Activated CD4-positive, alpha-beta T cell treated with anti-CD3 and anti-CD28 coated beads, Interleukin-10, Interleukin-2, amounts not matched to agents 100 ng/mL and 50 ng/mL, durations not matched to agents 16 hours and 8 hours (primary cell): ENCODE measurements at regions not wholly inside any gene's neighbourhood (a gene's known extent, or its start where the extent isn't known, plus 50 kb on each side); places are given as distances from the start of the nearest gene placed in this dataset.
"Not testable (repeated sequence)": the region's sequence is repeated elsewhere in the genome, so short reads cannot be mapped to it uniquely, and the experiment has no call there.

Experiments used
- DNase-seq: peaks from one replicate; pipeline ENCODE4 v3.0.0-alpha.2; 2020

DNA sequence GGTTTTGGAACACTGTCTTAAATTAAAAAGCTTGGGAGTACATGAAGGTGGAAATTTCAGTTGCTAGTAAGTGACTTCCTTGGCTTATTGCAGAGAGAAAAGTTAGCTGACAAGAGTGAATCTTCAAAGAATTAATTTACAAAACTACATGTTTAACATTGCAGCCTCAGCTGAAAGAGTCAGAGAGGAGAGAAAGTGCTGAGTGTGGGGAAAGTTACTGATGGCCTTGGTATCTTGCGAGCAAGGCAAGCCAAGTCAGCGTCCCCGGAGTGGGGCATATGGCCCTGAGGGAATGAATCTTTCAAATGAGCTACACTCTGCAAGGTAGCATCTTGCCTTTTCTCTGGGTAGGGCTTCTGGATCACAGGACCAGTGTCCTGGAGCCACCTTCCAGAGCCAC, 131.3 kb downstream of the LPIN1 start:
- no peak for DNase-seq

DNA sequence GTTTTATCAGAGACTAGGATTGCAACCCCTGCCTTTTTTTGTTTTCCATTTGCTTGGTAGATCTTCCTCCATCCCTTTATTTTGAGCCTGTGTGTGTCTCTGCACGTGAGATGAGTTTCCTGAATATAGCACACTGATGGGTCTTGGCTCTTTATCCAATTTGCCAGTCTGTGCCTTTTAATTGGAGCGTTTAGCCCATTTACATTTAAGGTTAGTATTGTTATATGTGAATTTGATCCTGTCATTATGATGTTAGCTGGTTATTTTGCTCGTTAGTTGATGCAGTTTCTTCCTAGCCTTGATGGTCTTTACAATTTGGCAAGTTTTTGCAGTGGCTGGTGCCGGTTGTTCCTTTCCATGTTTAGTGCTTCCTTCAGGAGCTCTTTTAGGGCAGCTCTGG, 138.8 kb downstream of the LPIN1 start:
- DNase-seq, result not testable (repeated sequence)

DNA sequence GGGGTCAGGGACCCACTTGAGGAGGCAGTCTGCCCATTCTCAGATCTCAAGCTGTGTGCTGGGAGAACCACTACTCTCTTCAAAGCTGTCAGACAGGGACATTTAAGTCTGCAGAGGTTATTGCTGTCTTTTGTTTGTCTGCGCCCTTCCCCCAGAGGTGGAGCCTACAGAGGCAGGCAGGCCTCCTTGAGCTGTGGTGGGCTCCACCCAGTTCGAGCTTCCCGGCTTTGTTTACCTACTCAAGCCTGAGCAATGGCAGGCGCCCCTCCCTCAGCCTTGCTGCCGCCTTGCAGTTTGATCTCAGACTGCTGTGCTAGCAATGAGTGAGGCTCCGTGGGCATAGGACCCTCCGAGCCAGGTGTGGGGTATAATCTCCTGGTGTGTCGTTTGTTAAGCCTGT, 140.5 kb downstream of the LPIN1 start:
- DNase-seq, result not testable (repeated sequence)

DNA sequence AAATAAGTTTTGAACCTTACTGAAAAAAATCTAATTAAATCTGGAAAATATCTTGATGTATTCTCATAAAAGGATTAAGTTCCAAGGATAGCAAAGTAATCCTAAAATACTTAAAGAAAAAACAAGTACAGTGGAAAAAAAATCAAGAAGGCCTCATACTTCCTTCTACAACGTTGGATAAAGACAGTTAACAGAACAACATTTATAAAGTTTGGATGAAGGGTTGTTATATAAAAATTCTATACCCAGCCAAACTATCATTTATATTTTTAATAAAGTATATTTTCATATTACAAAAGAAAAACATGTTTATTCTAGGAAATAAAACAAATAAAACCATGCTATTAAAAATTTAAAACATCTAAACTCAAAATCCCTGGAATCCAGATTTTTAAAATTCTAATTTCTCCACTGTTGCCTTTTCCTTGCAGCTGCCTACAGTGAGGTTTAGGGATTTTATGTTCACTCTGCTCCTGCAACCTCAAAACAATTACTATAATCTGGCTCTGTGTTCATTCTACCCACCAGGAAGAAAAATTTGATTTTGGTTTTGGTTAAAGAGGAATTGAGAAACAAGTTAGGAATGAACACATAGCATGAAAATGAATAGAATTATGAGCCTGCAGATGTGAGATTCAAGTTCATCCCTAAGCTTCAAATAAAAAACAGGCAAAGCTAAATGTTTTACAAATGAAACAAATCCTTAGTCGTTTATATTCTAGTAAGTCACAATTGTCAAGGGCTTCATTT, 142.8 kb downstream of the LPIN1 start:
- no peak for DNase-seq

DNA sequence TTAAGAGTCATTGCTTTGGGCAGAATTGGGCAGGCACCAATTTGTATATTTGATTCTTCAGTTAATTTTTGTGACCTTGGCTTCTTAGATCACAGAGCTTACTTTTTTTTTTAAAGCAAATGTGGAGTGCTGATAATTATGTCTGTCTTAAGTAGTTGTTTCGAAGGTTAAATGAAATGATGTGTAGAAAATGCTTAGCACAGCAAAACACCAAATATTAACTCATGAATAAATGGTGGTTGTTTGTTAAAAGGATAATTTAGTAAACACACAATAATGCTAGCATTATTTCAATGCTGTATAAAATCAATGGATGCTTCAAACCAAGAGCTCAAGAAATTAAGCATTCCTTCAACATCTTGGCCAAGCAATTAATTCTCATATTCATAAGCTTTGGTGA, 143.4 kb downstream of the LPIN1 start:
- DNase-seq, result no peak

DNA sequence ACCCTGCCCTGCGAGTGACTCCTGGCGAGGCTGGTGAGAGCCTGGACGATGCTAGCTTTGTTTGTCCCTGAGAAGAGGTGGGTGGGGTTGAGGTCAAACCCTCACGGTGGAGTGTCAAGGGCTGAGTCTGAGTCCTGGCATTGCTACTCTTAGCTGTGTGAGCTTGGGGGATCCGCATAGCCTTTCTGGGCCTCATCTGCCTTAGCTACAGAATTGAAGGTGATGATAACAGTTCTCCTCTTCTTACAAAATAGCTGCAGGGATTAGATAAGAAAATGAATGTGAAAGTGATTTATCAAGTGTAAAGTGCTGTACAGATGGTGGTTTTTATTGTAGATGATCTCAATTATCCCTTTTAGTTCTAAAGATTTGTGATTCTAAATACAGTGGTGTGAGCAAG, 144.6 kb downstream of the LPIN1 start:
- DNase-seq, result no peak

DNA sequence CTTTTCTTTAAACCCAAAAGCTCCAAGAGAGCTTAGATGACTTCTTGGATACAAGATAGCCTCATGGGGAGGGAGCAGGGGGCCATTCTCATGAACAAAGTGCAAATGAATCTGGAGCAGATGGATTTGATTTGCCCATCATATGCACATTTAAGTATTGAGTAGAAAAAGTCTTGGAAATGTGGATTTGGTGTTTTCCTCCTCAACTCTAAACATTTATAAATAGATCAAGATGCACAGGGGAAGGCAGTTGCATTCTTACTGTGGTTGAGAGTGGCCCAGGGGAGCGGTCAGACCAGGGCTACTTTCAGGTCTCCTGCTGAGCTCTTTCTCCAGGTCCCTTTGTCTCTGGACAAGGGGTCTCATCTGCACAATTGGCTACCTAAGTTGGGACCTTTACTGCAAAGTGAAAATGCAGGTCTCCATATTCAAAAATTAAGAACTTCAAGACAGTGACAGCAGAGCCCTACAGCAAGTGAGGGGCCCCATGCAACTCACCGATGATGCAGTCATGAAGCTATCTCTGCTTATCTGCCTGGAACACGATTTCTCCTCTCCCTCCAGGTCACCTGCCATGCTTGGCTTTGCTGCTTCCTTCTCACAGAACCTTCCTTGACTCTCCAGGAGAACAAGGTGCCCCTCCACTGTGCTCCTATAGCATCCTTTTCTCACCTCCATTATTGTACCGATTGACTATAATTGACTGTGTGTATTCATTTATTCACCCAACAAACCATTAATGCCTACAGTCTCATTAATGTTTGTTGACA, 145.4 kb downstream of the LPIN1 start:
- no peak for DNase-seq

DNA sequence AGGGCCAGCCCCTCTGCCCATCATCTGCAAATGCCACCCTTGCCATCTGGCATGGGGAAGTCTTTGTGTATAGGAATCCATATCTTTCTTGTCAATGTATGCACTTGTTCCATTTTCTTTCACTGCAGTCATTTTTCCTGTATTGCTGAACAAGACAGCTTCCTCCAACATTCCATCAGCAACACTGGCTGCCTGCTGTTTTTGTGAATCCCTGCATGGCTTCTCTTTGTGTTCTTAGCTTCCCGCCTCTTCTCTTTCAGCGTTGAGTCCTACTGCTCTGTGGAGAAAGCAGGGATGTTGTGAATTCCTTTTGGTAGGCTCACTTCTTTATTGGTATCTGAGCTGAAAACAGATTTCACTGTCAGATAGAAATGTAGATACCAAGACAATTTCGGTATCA, 150.0 kb downstream of the LPIN1 start:
- DNase-seq, result no peak

DNA sequence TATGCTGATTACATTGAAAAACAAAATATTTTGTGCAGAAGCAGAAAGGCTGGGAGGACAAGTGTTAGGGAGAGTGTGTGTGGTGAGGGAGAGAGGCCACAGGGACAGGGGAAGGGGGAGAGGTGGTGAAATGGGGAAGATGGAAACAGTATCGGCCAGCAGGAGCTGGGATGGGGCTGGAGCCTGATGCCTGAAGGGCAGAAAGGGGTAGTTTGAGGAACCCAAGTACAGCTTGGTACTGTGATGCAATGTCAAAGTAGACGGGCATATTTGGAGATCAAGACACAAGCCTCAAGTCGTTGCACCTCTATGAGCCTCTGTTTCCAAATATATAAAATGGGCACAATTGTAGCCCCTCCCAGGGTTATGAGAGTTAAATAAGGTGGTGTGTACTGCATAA, 152.1 kb downstream of the LPIN1 start:
- DNase-seq, result no peak

DNA sequence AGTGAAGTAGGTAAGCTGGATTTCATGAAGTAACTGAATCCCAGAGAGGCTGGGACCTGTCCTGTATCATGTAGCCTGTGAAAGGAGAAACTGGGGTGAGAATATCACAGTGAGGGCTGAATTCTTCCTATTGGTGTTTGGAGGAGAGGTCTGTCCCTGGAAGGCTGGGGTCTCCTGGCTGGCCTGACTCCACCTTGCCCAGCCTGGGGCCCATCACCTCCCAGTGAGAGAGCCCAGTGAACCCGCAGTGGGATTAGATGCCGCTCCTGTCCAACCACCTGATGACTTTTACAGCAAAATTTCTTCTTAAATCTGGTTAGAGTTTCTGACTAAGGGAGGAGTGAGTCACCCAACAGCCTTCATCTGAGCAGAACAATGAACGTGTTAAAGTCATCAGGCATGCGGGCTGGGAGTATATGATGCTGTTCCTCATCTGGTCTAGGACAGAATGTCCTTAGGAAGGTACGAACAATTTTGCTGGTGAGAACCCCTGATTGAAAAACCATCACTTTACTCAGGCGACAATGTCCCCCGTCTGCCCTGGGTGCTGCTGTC, 152.9 kb downstream of the LPIN1 start:
- DNase-seq, result no peak

DNA sequence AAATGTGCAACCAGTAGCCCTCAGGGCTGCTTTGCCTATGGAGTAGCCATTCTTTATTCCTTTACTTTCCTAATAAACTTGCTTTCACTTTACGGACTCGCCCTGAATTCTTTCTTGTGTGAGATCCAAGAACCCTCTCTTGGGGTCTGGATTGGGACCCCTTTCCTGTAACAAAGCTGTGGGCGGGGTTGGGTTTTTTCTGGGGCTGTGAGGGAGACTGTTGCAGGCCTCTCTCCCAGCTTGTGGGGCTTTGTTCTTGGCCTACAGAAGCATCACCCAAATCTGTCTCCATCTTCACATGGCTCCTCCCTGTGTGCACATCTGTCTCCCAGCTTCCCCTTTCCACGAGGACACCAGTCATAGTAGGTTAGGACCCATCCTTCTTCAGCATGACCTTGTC, 154.5 kb downstream of the LPIN1 start:
- DNase-seq, result not testable (repeated sequence)

DNA sequence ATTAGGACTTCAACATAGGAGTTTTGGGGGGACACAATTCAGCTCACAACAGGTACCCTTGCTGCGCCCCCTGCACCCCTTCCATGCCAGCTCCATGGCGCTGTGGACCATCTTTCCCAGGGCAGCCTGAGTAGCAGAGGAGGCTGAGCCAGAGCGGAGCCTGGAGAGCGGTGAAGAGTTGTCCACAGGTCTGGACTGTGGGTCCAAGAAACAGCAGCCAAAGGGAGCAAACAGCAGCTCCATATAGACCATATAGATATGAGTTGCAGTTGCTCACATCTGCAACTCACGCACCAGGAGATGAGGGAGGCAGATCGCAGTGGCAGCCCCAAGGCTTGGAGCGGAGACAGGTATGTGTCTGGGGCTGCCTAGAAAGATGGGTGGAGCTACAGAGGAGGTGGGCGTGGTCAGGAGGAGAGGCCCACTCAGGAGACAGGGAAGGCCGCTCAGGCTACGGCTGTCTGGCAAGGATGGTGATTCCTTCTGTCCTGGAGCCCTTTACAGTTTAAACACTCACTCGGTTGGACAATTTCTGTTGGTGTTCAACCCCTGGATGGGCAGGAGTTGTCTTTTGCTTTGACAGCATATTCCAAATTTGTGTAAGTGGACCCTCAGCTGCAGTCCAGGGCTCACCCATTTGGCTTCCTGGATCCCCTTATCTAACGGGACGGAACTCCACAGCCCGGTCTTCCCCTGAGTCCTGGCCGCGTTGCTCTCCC, 155.1 kb downstream of the LPIN1 start:
- no peak for DNase-seq

DNA sequence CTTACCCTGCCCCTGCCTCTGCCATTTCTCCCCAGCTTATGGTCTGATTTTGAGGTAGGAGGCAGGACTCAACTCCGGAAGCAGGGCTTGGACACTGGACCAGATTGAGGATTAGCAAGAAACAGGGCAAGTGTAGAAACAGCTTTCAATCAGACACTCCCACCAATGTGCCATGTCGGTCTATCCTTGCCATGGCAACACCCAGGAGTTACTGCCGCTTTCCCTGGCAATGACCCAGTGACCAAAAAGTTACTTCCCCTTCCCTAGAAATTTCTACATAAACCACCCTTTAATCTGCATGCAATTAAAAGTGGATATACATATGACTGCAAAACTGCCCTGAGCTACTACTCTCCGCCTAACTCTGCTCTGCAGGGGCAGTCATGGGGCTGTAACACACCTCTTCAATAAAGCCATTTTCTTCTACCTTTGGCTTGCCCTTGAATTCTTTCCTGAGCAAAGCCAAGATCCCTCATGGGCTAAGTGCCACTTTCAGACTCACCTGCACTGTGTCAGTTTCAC, 156.7 kb downstream of the LPIN1 start:
- DNase-seq, result no peak

DNA sequence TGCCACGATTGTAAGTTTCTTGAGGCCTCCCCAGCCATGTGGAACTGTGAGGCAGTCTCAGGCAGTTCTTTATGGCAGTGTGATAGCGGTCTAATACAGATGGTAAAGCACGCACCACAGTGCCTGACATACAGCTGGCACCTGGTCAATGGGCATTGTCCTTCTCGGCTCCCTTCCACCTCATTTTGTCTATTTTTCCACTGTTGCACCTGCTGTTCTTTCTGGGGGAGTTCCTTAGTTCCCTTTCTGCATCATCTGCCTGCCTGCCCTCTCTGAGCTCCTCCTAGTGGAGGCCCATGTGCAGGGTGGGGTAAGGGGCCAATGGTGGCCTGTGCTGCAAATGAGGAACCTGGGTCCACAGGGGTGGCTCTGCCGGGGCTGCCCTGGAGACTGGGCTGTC, 157.6 kb downstream of the LPIN1 start:
- DNase-seq, result no peak

DNA sequence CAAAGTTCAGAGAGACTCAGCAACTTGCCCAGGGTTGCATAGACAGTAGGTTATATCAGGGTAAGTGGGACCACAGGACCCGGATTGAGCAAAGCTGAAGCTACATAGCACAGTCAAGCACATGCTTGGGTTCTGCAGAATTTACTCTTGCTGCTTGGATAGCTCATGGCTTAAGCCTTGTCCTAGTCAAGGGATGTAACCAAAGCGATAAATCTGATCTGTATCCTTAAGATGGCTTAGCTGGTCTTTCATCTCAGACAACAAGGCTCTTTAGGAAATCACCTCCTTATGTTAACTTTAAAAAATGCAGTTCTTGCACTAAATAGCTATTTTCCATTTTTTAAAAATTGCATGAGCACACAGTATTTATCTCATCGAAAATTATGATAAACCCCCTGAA, 158.5 kb downstream of the LPIN1 start:
- DNase-seq, result no peak

DNA sequence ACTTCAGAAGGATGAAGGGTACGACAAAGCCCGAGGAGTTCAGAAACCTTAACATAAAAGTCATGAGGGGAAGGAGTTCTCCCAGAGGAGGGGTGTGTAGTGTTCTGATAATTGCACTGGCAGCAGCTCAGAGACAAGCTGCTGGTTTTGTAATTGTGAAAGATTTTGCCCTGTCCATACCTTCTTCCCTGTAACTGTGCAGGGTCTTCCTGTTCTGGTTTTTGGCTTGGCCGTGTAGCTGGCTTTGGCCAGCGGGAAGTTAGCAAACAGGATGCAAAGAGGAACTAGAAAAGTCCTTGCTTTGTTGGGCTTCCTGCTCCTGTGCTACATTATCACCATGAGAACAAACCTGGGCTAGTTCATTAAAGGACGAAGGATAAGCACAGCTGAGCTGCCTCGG, 160.8 kb downstream of the LPIN1 start:
- DNase-seq, result no peak

DNA sequence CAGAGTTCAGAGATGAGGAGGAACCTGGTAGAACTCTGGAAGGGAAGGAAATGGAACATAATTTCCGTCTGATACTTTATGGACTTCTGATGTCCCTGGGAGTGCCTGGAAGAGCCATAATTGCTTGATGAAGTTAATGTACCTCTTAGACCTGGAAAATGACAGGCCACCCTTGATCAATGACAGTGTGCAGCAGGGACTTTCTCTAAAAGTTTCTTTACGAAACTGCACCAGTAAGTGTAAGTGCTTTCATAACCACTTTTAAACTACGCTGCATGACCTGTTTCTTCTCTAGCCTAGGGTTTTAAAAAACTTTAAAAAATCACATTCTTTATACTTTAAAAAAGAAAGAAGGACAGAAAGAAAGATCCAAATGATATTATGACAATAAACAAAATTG, 164.5 kb downstream of the LPIN1 start:
- DNase-seq, result no peak

DNA sequence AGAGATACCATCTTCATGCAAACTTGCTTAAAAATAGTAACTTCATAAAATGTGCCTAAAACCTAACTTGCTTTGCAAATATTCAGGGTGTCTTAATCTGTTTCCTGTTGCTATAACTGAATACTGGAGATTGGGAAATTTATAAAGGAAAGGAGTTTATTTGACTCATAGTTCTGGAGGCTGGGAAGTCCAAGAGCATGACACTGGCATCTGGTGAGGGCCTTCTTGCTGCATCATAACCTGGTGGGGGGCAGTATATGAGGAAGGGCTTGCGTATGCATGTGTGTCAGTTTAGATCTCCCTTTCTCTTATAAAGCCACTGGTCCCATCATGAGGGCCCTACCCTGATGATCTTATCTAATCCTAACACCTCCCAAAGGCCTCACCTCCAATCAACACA, 166.5 kb downstream of the LPIN1 start:
- DNase-seq, result no peak

DNA sequence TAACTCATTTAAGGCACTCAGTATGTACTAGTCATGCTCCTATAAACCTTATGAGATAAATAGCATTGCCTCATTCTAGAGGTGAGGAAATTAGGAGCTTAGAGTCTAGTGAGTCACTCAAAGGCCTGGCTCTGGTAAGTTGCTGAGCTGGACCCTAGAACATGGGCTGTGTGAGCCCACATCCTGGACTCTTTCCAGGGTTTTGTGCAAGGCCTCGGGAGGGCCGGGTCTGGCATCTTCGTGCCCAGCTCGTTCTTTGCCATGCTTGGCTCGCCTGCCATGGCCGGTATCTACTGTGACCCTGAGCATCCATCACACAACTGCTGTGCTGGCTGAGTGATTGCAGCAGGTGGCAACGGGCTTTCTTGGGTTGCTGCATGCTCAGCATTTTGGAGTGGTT, 168.0 kb downstream of the LPIN1 start:
- DNase-seq, result no peak

DNA sequence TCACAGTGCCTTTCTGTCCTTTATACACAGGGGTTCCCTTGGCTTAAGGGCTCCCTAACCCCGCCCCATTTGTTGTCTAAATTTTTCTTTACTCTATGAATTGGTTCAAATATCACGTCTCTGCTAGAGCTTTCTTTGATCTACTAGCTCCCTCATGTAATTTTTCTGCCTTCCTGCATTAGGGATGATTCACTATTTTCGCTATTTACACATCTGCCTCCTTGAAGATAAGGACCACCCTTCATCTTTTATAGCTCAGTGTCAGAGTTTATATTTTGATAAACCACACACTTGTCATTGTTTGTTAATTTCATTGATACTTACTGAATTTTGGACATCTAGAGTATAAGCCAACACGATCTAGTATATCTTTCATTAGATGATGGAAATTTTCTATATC, 169.2 kb downstream of the LPIN1 start:
- no peak for DNase-seq

DNA sequence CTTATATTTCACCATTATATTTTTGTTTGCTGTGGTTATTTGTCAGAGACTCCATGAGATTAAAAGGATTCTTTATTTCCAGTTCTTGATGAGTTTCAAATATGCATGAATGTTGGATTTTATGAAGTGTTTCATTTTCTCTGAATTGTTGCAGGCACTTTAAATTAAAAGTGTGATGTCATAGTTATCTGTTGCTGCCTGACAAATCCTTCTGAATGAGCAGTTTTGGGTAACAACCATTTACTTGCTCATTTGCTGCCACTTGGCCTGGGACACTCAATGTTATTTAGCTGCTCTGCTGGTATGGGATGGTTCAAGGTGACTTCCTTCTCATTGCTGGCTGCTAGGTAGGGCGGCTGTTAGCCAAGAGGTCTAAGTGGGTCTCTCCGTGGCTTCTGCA, 173.5 kb downstream of the LPIN1 start:
- DNase-seq, result no peak

DNA sequence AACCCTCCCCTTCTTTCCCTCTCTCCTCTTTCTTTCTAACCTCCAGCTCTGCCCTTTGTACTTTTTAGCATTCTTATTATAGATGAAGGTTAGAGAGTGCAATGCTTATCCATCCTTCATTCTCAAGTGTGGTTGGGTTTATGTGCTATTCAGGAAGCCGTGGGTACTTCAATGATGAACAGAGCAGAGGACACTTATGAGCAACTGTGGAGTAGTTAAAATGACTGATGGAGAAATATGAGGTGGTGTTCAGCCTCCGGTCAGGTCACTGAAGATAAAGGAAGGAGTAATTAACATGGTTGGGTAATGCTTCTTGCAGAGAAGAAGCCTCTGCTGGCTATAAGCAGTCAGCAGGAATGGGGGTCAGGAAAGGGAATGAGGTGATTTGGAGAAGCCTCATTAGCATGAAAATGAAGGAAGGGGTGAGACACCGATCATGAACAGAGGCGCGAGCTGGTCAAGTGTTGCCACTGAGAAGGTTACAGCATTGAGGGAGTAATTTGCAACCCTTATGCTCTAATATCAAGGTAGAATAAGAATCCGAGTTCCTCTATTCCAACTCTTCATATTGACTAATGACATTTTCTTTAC, 174.7 kb downstream of the LPIN1 start:
- no peak for DNase-seq

DNA sequence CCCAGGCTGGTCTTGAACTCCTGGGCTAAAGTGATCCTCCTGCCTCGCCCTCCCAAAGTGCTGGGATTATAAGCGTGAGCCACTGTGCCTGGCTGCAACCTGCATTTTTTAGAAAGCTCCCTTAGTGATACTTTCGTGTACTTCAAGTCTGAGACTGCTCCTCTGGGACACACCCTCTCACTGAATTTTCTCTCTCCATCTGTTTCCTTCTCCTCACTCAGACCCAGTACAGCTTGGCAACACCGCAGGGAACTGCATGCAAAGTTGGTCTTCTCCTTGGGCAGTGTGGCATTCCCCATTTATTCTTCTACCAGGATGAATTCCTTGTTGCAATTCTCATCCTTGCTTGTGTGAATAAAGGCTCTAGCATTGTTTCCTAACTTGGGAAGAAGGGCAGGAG, 175.9 kb downstream of the LPIN1 start:
- DNase-seq, result no peak
